SU-DHL-6 (cell line): ENCODE measurements at regions not wholly inside any gene's neighbourhood (a gene's known extent, or its start where the extent isn't known, plus 50 kb on each side); places are given as distances from the start of the nearest gene placed in this dataset.
A peak's percentile ranks its signal among the peaks of the same experiment; 100 is the strongest.

Experiments
- H2AFZ ChIP-seq: fragments of 200-600 bp; sonication (generic); 2 replicates; pipeline ENCODE4 v1.6.1; 2014; ENCODE audit warnings: low read depth, mild to moderate bottlenecking, moderate library complexity, mixed read lengths, antibody characterized with exemption, low read length; ENCODE audit not compliant: severe bottlenecking
- H3F3A ChIP-seq: fragments of 200-600 bp; shearing (Covaris generic); 2 replicates; pipeline ENCODE4 v1.6.0; 2016; ENCODE audit warnings: antibody characterized with exemption, mild to moderate bottlenecking; ENCODE audit not compliant: insufficient read depth
- H3K27ac ChIP-seq: fragments of 200-600 bp; sonication (generic); 2 replicates; pipeline ENCODE4 v1.5.1; 2016; ENCODE audit warnings: low read depth, mild to moderate bottlenecking, low read length, moderate library complexity, mixed read lengths
- H3K27me3 ChIP-seq: fragments of 200-600 bp; sonication (generic), shearing (Covaris generic); 2 replicates; pipeline ENCODE4 v1.6.0; 2014; ENCODE audit warnings: mild to moderate bottlenecking, low read length
- H3K36me3 ChIP-seq: fragments of 200-600 bp; sonication (generic); 2 replicates; pipeline ENCODE4 v1.6.1; 2014; ENCODE audit warnings: mild to moderate bottlenecking, low read length, mixed read lengths
- H3K4me2 ChIP-seq: fragments of 300-600, 200-600 bp; shearing (Covaris generic), sonication (generic); 2 replicates; pipeline ENCODE4 v1.6.0; 2014; ENCODE audit warnings: low read length, low read depth, mild to moderate bottlenecking; ENCODE audit not compliant: poor library complexity, severe bottlenecking
- H3K4me3 ChIP-seq: fragments of 200-600 bp; sonication (generic); 2 replicates; pipeline ENCODE4 v1.5.1; 2014; ENCODE audit warnings: antibody characterized with exemption, low read length, mild to moderate bottlenecking, mixed read lengths; ENCODE audit not compliant: insufficient read depth, poor library complexity, severe bottlenecking
- H3K79me2 ChIP-seq: fragments of 200-600 bp; sonication (generic); 2 replicates; pipeline ENCODE4 v1.6.1; 2014; ENCODE audit warnings: mild to moderate bottlenecking, low read length, moderate library complexity; ENCODE audit not compliant: insufficient read depth
- H3K9ac ChIP-seq: fragments of 200-600 bp; sonication (generic); 2 replicates; pipeline ENCODE4 v1.7.0; 2014; ENCODE audit warnings: mild to moderate bottlenecking, low read length
- H3K9me2 ChIP-seq: fragments of 200-600 bp; sonication (generic); replicated peaks from 2 replicates; pipeline ENCODE4 v1.6.1; 2014; ENCODE audit warnings: low read length; ENCODE audit not compliant: insufficient read depth
- H3K9me3 ChIP-seq: fragments of 200-600 bp; sonication (generic); 2 replicates; pipeline ENCODE4 v1.6.1; 2014; ENCODE audit warnings: low read length, mixed read lengths; ENCODE audit not compliant: insufficient read depth
- H4K20me1 ChIP-seq: fragments of 200-600 bp; sonication (generic); 2 replicates; pipeline ENCODE4 v1.6.1; 2014; ENCODE audit warnings: low read depth, mild to moderate bottlenecking, antibody characterized with exemption, low read length, moderate library complexity, mixed read lengths
- EZH2phosphoT487 ChIP-seq: fragments of 200-600 bp; sonication (generic), shearing (Covaris generic); conservative IDR thresholded peaks from 2 replicates; pipeline ENCODE4 v1.6.1; 2018; ENCODE audit warnings: mild to moderate bottlenecking, antibody characterized with exemption, low read length, moderate library complexity, mixed read lengths
- TF ChIP-seq, protein P1 (sequence below): fragments of 200-600 bp; sonication (generic); IDR thresholded peaks from one replicate; pipeline ENCODE4 v1.5.1; 2017; ENCODE audit warnings: antibody characterized with exemption, mild to moderate bottlenecking, low read length, moderate library complexity; ENCODE audit not compliant: insufficient read depth, poor library complexity, severe bottlenecking

DNA sequence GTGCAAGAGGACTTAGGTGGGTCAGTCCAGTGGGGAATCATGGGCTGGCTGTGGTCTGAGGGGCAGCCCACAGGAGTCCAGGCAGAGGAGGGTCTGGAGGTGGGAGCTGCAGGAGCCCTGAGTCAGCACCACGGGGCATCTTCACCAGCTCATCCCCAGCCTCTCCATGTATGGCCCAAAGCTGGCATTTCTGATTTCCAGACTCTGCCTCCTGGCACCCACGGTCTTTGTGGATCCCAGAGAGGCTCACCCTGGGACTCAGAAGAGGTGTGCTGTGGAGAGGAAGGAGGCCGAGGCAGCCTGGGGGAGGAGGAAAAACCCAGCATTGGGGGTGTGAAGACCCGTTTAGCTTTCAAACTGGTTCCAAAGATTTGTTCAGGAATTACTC, 64.5 kb upstream of the KLF13 start:
- H3K9me2 ChIP-seq: no peaks in the 10 kb centered on the region
- H3K4me3 ChIP-seq: no peak overlapping the region
- H3K27ac ChIP-seq: no peak overlapping the region
- H3K4me2 ChIP-seq: no peak overlapping the region
- H3F3A ChIP-seq: peaks cover 43% of the 10 kb centered on the region
- no peaks in the 10 kb centered on the region for H3K9me3 ChIP-seq
- no peak overlapping the region for H2AFZ ChIP-seq
- H3K36me3 ChIP-seq: no peaks in the 10 kb centered on the region
- H3K9ac ChIP-seq: no peak overlapping the region
- no peaks in the 10 kb centered on the region for H3K27me3 ChIP-seq
- no peaks in the 10 kb centered on the region for H3K79me2 ChIP-seq
- H4K20me1 ChIP-seq: no peaks in the 10 kb centered on the region
- no peak for TF ChIP-seq EZH2phosphoT487
- TF ChIP-seq, protein P1, sequence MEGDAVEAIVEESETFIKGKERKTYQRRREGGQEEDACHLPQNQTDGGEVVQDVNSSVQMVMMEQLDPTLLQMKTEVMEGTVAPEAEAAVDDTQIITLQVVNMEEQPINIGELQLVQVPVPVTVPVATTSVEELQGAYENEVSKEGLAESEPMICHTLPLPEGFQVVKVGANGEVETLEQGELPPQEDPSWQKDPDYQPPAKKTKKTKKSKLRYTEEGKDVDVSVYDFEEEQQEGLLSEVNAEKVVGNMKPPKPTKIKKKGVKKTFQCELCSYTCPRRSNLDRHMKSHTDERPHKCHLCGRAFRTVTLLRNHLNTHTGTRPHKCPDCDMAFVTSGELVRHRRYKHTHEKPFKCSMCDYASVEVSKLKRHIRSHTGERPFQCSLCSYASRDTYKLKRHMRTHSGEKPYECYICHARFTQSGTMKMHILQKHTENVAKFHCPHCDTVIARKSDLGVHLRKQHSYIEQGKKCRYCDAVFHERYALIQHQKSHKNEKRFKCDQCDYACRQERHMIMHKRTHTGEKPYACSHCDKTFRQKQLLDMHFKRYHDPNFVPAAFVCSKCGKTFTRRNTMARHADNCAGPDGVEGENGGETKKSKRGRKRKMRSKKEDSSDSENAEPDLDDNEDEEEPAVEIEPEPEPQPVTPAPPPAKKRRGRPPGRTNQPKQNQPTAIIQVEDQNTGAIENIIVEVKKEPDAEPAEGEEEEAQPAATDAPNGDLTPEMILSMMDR: no peak

DNA sequence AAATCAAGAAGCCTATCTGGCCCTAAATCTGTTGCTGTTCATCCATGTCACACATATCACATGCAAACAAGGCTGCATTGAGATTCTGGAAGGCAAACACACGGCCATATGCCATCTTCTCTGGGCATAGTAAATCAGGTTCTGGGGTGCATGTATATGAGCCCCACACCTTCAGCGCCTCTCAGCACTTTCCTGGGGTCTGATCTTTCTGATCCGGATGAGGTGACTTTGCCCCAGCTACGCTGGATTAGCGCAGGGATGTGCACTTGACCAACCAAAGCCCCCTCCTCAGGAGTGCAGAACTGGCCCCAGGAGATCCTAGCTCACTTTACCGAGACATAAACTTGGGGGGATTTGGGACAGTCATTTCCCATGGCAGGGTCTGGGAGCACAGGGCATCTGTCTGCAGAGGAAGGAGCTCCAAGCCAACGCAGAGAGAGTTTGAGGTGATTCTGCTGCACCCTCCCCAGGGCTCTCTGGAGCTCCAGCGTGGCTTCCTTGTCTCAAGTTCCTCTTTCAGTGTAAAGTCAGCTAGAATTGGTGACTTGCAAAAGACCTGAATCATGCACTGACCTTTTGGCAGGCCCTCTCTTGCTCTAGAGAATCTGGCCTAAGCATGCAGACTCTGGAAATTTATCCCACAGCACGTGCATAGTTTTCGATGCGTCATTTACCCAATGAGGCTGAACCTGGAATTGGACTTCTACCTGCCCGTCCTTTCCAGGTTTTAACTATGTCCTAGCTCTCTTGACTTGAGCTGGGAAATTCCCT, 63.5 kb upstream of the KLF13 start:
- Histone ChIP-seq H3K36me3 (no peaks in the 10 kb centered on the region), H3K9ac (peak overlapping the region; percentile 53), H2AFZ (no peak overlapping the region), H3K79me2 (no peaks in the 10 kb centered on the region), H3K4me3 (no peak overlapping the region), H3K4me2 (peak overlapping the region; percentile 55), H3K9me2 (no peaks in the 10 kb centered on the region), H3F3A (peaks cover 43% of the 10 kb centered on the region), H3K27ac (peak overlapping the region; percentile 96), H3K27me3 (no peaks in the 10 kb centered on the region), H3K9me3 (no peaks in the 10 kb centered on the region), H4K20me1 (no peaks in the 10 kb centered on the region)
- TF ChIP-seq EZH2phosphoT487: no peak
- TF ChIP-seq, protein P1: no peak

DNA sequence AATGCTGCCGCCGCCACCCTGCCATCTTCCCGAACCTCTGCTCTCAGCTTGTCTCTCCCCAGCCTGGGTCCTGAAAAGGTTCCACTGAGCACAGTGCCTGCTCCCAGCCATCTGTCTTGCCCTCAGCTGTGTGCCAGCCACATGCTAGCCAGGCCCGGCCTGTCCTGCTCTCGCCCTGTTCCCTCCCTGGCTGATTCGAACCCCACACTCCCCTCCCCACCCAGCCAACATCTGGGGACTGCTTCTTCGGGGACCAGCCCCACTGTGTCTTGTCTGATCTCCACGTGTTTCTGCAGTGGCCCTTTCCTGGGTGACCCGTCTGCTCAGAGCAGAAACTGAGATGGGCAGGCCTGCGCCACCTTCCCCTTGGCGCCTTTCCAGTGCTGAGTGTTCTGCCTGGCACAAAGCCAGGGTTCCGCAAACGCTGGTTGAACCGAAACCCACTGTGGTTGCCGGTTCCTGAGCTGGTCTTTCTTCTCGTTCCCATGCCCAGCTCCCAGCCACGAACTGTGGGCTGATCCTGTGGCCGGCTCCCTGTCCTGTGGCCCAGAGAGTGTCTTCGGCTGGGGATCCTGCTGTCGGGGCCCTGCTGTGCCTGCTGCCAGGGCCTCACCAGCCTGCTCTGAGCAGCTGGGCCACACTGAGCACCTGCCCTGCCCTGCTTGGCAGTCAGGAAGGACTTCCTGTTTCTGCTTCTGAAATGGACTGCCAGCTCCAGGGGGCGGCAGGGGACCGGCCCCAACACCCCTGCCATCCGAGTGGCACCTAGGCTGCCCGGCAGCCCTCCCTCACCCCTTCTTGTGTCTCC, 62.7 kb upstream of the KLF13 start:
- Histone ChIP-seq H3F3A (peaks cover 43% of the 10 kb centered on the region), H3K4me2 (peak overlapping the region; percentile 55), H3K36me3 (no peaks in the 10 kb centered on the region), H3K27me3 (no peaks in the 10 kb centered on the region), H3K9ac (peak overlapping the region; percentile 53), H3K27ac (peak overlapping the region; percentile 96), H3K4me3 (no peak overlapping the region), H4K20me1 (no peaks in the 10 kb centered on the region), H3K9me2 (no peaks in the 10 kb centered on the region), H3K79me2 (no peaks in the 10 kb centered on the region), H3K9me3 (no peaks in the 10 kb centered on the region), H2AFZ (no peak overlapping the region)
- TF ChIP-seq, protein P1: no peak
- TF ChIP-seq EZH2phosphoT487: no peak
